Activated CD8-positive, alpha-beta T cell treated with anti-CD3 and anti-CD28 coated beads, Interleukin-2, amount 10 ng/mL, durations not matched to agents 7 days and 5 days (primary cell): ENCODE measurements at regions not wholly inside any gene's neighbourhood (a gene's known extent, or its start where the extent isn't known, plus 50 kb on each side); places are given as distances from the start of the nearest gene placed in this dataset.
"Not testable (repeated sequence)": the region's sequence is repeated elsewhere in the genome, so short reads cannot be mapped to it uniquely, and the experiment has no call there.

Experiments
- ATAC-seq: fragments of 150-1000 bp; cut with Tn5 transposase; one replicate; pipeline ENCODE4 v1.10.0; 2021; ENCODE audit warnings: moderate library complexity
- CTCF ChIA-PET: fragments of 350-600 bp; sonication (Branson Sonifier 250); formaldehyde crosslinking; loops from one replicate; lab custom pipeline; 2021; ENCODE audit warnings: antibody characterized with exemption; lab: Charles Lee
- POLR2A ChIA-PET: fragments of 350-600 bp; sonication (Branson Sonifier 250); formaldehyde crosslinking; loops from one replicate; lab custom pipeline; 2021; ENCODE audit warnings: antibody characterized with exemption; lab: Charles Lee
- DNase-seq: peaks from one replicate; pipeline ENCODE4 v3.0.0-alpha.2; 2020
- H3K27ac Mint-ChIP-seq: one replicate; pipeline ENCODE4 v1.8.0; 2021; ENCODE audit warnings: mild to moderate bottlenecking, mixed read lengths
- H3K27me3 Mint-ChIP-seq: one replicate; pipeline ENCODE4 v1.8.0; 2021; ENCODE audit warnings: low read depth, mixed read lengths
- H3K36me3 Mint-ChIP-seq: one replicate; pipeline ENCODE4 v1.8.0; 2021; ENCODE audit warnings: low read depth, mixed read lengths
- H3K4me1 Mint-ChIP-seq: one replicate; pipeline ENCODE4 v1.8.0; 2021; ENCODE audit warnings: low read depth, mixed read lengths
- H3K4me3 Mint-ChIP-seq: one replicate; pipeline ENCODE4 v1.8.0; 2021; ENCODE audit warnings: mild to moderate bottlenecking, mixed read lengths
- H3K9me3 Mint-ChIP-seq: one replicate; pipeline ENCODE4 v1.8.0; 2022; ENCODE audit warnings: mixed read lengths; ENCODE audit not compliant: insufficient read depth

GRCh38 chr7:46091071-46091470, 170.0 kb upstream of the IGFBP3 start:
- H3K9me3 Mint-ChIP-seq: no peaks in the 10 kb centered on the region
- no peaks in the 10 kb centered on the region for H3K4me1 Mint-ChIP-seq
- H3K27ac Mint-ChIP-seq: no peak overlapping the region
- ChIA-PET POLR2A (no interaction called here), CTCF (no interaction called here)
- DNase-seq: no peak
- no peak for ATAC-seq
- H3K27me3 Mint-ChIP-seq: no peaks in the 10 kb centered on the region
- H3K36me3 Mint-ChIP-seq: no peaks in the 10 kb centered on the region
- H3K4me3 Mint-ChIP-seq: no peak overlapping the region

GRCh38 chr7:46089281-46089680, 168.2 kb upstream of the IGFBP3 start:
- Mint-ChIP-seq H3K4me3 (no peak overlapping the region), H3K27ac (no peak overlapping the region), H3K4me1 (no peaks in the 10 kb centered on the region), H3K27me3 (no peaks in the 10 kb centered on the region), H3K36me3 (no peaks in the 10 kb centered on the region), H3K9me3 (no peaks in the 10 kb centered on the region)
- no peak for ATAC-seq
- ChIA-PET CTCF (no interaction called here), POLR2A (no interaction called here)
- no peak for DNase-seq

GRCh38 chr7:46088486-46088885, 167.4 kb upstream of the IGFBP3 start:
- H3K27me3 Mint-ChIP-seq, POLR2A ChIA-PET: not testable (repeated sequence)

GRCh38 chr7:46080595-46081159, 159.6 kb upstream of the IGFBP3 start:
- H3K9me3 Mint-ChIP-seq: no peaks in the 10 kb centered on the region
- DNase-seq (no peak), ATAC-seq (no peak)
- H3K36me3 Mint-ChIP-seq: no peaks in the 10 kb centered on the region
- H3K27ac Mint-ChIP-seq: no peak overlapping the region
- no peaks in the 10 kb centered on the region for H3K4me1 Mint-ChIP-seq
- no peaks in the 10 kb centered on the region for H3K27me3 Mint-ChIP-seq
- no peak overlapping the region for H3K4me3 Mint-ChIP-seq
- CTCF ChIA-PET: no interaction called here
- POLR2A ChIA-PET: no interaction called here

More at GRCh38 chr7:46088486-46088885, 167.4 kb upstream of the IGFBP3 start:
- H3K27ac Mint-ChIP-seq, ATAC-seq, H3K4me3 Mint-ChIP-seq, DNase-seq, H3K4me1 Mint-ChIP-seq, H3K36me3 Mint-ChIP-seq, H3K9me3 Mint-ChIP-seq, CTCF ChIA-PET: not testable (repeated sequence)

GRCh38 chr7:46079421-46079820, 158.3 kb upstream of the IGFBP3 start:
- no peaks in the 10 kb centered on the region for H3K36me3 Mint-ChIP-seq
- H3K9me3 Mint-ChIP-seq: no peaks in the 10 kb centered on the region
- H3K4me1 Mint-ChIP-seq: no peaks in the 10 kb centered on the region
- no peak overlapping the region for H3K4me3 Mint-ChIP-seq
- DNase-seq: no peak
- no peak overlapping the region for H3K27ac Mint-ChIP-seq
- ChIA-PET POLR2A (no interaction called here), CTCF (no interaction called here)
- ATAC-seq: no peak
- no peaks in the 10 kb centered on the region for H3K27me3 Mint-ChIP-seq

- Mint-ChIP-seq H3K27me3 (no peaks in the 10 kb centered on the region), H3K27ac (no peak overlapping the region), H3K9me3 (no peaks in the 10 kb centered on the region), H3K4me1 (no peaks in the 10 kb centered on the region), H3K4me3 (no peak overlapping the region), H3K36me3 (no peaks in the 10 kb centered on the region)
- CTCF ChIA-PET: no interaction called here
- ATAC-seq (no peak), DNase-seq (no peak)
- POLR2A ChIA-PET: no interaction called here
These were observed 155.5 kb upstream of the IGFBP3 start for GRCh38 chr7:46076527-46076926.

- ATAC-seq (no peak), DNase-seq (no peak)
- Mint-ChIP-seq H3K4me3 (no peak overlapping the region), H3K36me3 (no peaks in the 10 kb centered on the region), H3K4me1 (no peaks in the 10 kb centered on the region), H3K27me3 (no peaks in the 10 kb centered on the region), H3K27ac (no peak overlapping the region), H3K9me3 (no peaks in the 10 kb centered on the region)
- ChIA-PET CTCF (no interaction called here), POLR2A (no interaction called here)
These were observed 151.7 kb upstream of the IGFBP3 start for GRCh38 chr7:46072722-46073121.

- no peaks in the 10 kb centered on the region for H3K36me3 Mint-ChIP-seq
These were observed 150.5 kb upstream of the IGFBP3 start for GRCh38 chr7:46071601-46072000.

GRCh38 chr7:46071076-46071475, 150.0 kb upstream of the IGFBP3 start:
- Mint-ChIP-seq H3K9me3 (no peaks in the 10 kb centered on the region), H3K27me3 (no peaks in the 10 kb centered on the region), H3K4me1 (no peaks in the 10 kb centered on the region), H3K36me3 (no peaks in the 10 kb centered on the region), H3K4me3 (no peak overlapping the region), H3K27ac (no peak overlapping the region)
- no peak for ATAC-seq
- no peak for DNase-seq
- POLR2A ChIA-PET: no interaction called here
- CTCF ChIA-PET: no interaction called here

More at GRCh38 chr7:46071601-46072000, 150.5 kb upstream of the IGFBP3 start:
- Mint-ChIP-seq H3K9me3 (no peaks in the 10 kb centered on the region), H3K27ac (no peak overlapping the region), H3K4me1 (no peaks in the 10 kb centered on the region), H3K4me3 (no peak overlapping the region), H3K27me3 (no peaks in the 10 kb centered on the region)
- ChIA-PET POLR2A (no interaction called here), CTCF (no interaction called here)
- no peak for DNase-seq
- ATAC-seq: no peak

- CTCF ChIA-PET: no interaction called here
- Mint-ChIP-seq H3K4me3 (no peak overlapping the region), H3K27ac (no peak overlapping the region), H3K27me3 (no peaks in the 10 kb centered on the region), H3K4me1 (no peaks in the 10 kb centered on the region), H3K9me3 (no peaks in the 10 kb centered on the region), H3K36me3 (no peaks in the 10 kb centered on the region)
- DNase-seq (no peak), ATAC-seq (no peak)
- POLR2A ChIA-PET: no interaction called here
These were observed 147.1 kb upstream of the IGFBP3 start for GRCh38 chr7:46068159-46068558.

GRCh38 chr7:46059308-46060020, 138.4 kb upstream of the IGFBP3 start:
- H3K9me3 Mint-ChIP-seq: no peaks in the 10 kb centered on the region
- H3K27ac Mint-ChIP-seq: no peak overlapping the region
- ATAC-seq: no peak
- no peak overlapping the region for H3K4me3 Mint-ChIP-seq
- ChIA-PET CTCF (no interaction called here), POLR2A (interaction anchor here (0.6 kb wide), 1 partner anchor 9 kb away, joined by 3 read pairs; no protein-coding TSS in a partner anchor)
- DNase-seq: no peak
- no peaks in the 10 kb centered on the region for H3K36me3 Mint-ChIP-seq
- no peaks in the 10 kb centered on the region for H3K27me3 Mint-ChIP-seq
- H3K4me1 Mint-ChIP-seq: no peaks in the 10 kb centered on the region

GRCh38 chr7:46058086-46058823, 137.2 kb upstream of the IGFBP3 start:
- ATAC-seq: no peak
- H3K9me3 Mint-ChIP-seq: no peaks in the 10 kb centered on the region
- no peak overlapping the region for H3K27ac Mint-ChIP-seq
- no peaks in the 10 kb centered on the region for H3K36me3 Mint-ChIP-seq
- no peaks in the 10 kb centered on the region for H3K27me3 Mint-ChIP-seq
- H3K4me1 Mint-ChIP-seq: no peaks in the 10 kb centered on the region
- no peak for DNase-seq
- POLR2A ChIA-PET: no interaction called here
- CTCF ChIA-PET: no interaction called here
- H3K4me3 Mint-ChIP-seq: no peak overlapping the region
